Breast epithelium (tissue), 3 donors: ENCODE measurements at regions not wholly inside any gene's neighbourhood (a gene's known extent, or its start where the extent isn't known, plus 50 kb on each side); places are given as distances from the start of the nearest gene placed in this dataset.

Experiments used
- CTCF ChIP-seq, 3 donors: fragments of 450-650 bp; IDR thresholded peaks; one replicate each; pipeline ENCODE4 v1.5.1; 2016 to 2017; ENCODE audit warnings: antibody characterized with exemption in 3 of 3, mild to moderate bottlenecking in 3 of 3, moderate library complexity in 3 of 3
- POLR2A ChIP-seq: fragments of 450-650 bp; IDR thresholded peaks from one replicate; pipeline ENCODE4 v1.6.1; 2016; ENCODE audit warnings: antibody characterized with exemption, mild to moderate bottlenecking, moderate library complexity
- POLR2AphosphoS5 ChIP-seq, 3 donors: sonication (generic); formaldehyde crosslinking; IDR thresholded peaks; one replicate each; pipeline ENCODE4 v1.6.1; 2017; ENCODE audit warnings: antibody characterized with exemption in 3 of 3

GRCh38 chr4:107216379-107216778 lies 180.3 kb upstream of the DKK2 start:
- peak in 1 of 3 donors; percentile 31 for TF ChIP-seq POLR2AphosphoS5 (IDR thresholded peaks at IDR 0.05)
- no peak for TF ChIP-seq CTCF (IDR thresholded peaks at IDR 0.05)
- TF ChIP-seq POLR2A: no peak
